Loucy (cell line): ENCODE measurements at regions not wholly inside any gene's neighbourhood (a gene's known extent, or its start where the extent isn't known, plus 50 kb on each side); places are given as distances from the start of the nearest gene placed in this dataset.

ENCODE experiments used
- H2AFZ ChIP-seq: fragments of 200-600 bp; sonication (generic); 2 replicates; pipeline ENCODE4 v1.6.0; 2016; ENCODE audit warnings: antibody characterized with exemption, mild to moderate bottlenecking, low read length, moderate library complexity
- H3F3A ChIP-seq: fragments of 200-600 bp; 2 replicates; pipeline ENCODE4 v1.6.0; 2016; ENCODE audit warnings: antibody characterized with exemption, low read depth, mild to moderate bottlenecking
- H3K27me3 ChIP-seq: fragments of 200-600 bp; sonication (generic); 2 replicates; pipeline ENCODE4 v1.6.1; 2014; ENCODE audit warnings: low read length, mild to moderate bottlenecking; ENCODE audit not compliant: insufficient read depth, poor library complexity, severe bottlenecking
- H3K36me3 ChIP-seq: fragments of 200-600 bp; sonication (generic); 2 replicates; pipeline ENCODE4 v1.6.1; 2016; ENCODE audit warnings: low read length; ENCODE audit not compliant: insufficient read depth
- H3K4me1 ChIP-seq: fragments of 200-600 bp; sonication (generic); 2 replicates; pipeline ENCODE4 v1.5.1; 2014; ENCODE audit warnings: low read length, mild to moderate bottlenecking; ENCODE audit not compliant: insufficient read depth, poor library complexity, severe bottlenecking
- H3K4me2 ChIP-seq: fragments of 200-600 bp; sonication (generic); 2 replicates; pipeline ENCODE4 v1.6.0; 2014; ENCODE audit warnings: antibody characterized with exemption, low read length, low read depth, mild to moderate bottlenecking; ENCODE audit not compliant: poor library complexity, severe bottlenecking
- H3K4me3 ChIP-seq: fragments of 200-600 bp; sonication (generic); 2 replicates; pipeline ENCODE4 v1.5.1; 2014; ENCODE audit warnings: low read length, mild to moderate bottlenecking, mixed read lengths; ENCODE audit not compliant: poor library complexity, severe bottlenecking
- H3K79me2 ChIP-seq: fragments of 200-600 bp; sonication (generic); 2 replicates; pipeline ENCODE4 v1.6.1; 2014; ENCODE audit warnings: low read length; ENCODE audit not compliant: insufficient read depth
- H3K9ac ChIP-seq: fragments of 200-600 bp; sonication (generic); 2 replicates; pipeline ENCODE4 v1.6.0; 2014; ENCODE audit warnings: mild to moderate bottlenecking, low read depth, low read length, moderate library complexity; ENCODE audit not compliant: poor library complexity, severe bottlenecking
- H3K9me2 ChIP-seq: fragments of 200-600 bp; sonication (generic); replicated peaks from 2 replicates; pipeline ENCODE4 v1.6.1; 2016; ENCODE audit warnings: low read depth, low read length, mixed read lengths
- H3K9me3 ChIP-seq: fragments of 200-600 bp; sonication (generic); 2 replicates; pipeline ENCODE4 v1.6.1; 2014; ENCODE audit warnings: mild to moderate bottlenecking, antibody characterized with exemption, low read length, low read depth; ENCODE audit not compliant: insufficient read depth
- H4K20me1 ChIP-seq: fragments of 200-600 bp; sonication (generic); 2 replicates; pipeline ENCODE4 v1.6.0; 2014; ENCODE audit warnings: antibody characterized with exemption, low read length, mild to moderate bottlenecking; ENCODE audit not compliant: insufficient read depth, poor library complexity, severe bottlenecking
- CTCF ChIP-seq: fragments of 200-600 bp; sonication (generic); conservative IDR thresholded peaks from 2 replicates; pipeline ENCODE4 v1.5.1; 2014; ENCODE audit warnings: mild to moderate bottlenecking, antibody characterized with exemption, low read length
- EZH2phosphoT487 ChIP-seq: fragments of 200-600 bp; IDR thresholded peaks from 2 replicates; pipeline ENCODE4 v1.6.1; 2018; ENCODE audit warnings: antibody characterized with exemption, mild to moderate bottlenecking, moderate library complexity, borderline replicate concordance

- no peak for TF ChIP-seq CTCF
- no peak for TF ChIP-seq EZH2phosphoT487
- H3K79me2 ChIP-seq = no peaks in the 10 kb centered on the region
These were observed 63.1 kb upstream of the PBX1 start for GRCh38 chr1:164495905-164496304.

GRCh38 chr1:164498792-164499191 is 60.2 kb upstream of the PBX1 start:
- no peak for TF ChIP-seq CTCF
- no peak for TF ChIP-seq EZH2phosphoT487

More at GRCh38 chr1:164495905-164496304, 63.1 kb upstream of the PBX1 start:
- Histone ChIP-seq H3K9ac (no peak overlapping the region), H3K4me1 (no peaks in the 10 kb centered on the region), H3K4me3 (no peak overlapping the region), H2AFZ (no peak overlapping the region), H3K36me3 (no peaks in the 10 kb centered on the region), H3K27me3 (no peaks in the 10 kb centered on the region), H3K9me2 (no peaks in the 10 kb centered on the region), H3K9me3 (no peaks in the 10 kb centered on the region), H4K20me1 (no peaks in the 10 kb centered on the region), H3F3A (no peaks in the 10 kb centered on the region), H3K4me2 (no peak overlapping the region)

DNA sequence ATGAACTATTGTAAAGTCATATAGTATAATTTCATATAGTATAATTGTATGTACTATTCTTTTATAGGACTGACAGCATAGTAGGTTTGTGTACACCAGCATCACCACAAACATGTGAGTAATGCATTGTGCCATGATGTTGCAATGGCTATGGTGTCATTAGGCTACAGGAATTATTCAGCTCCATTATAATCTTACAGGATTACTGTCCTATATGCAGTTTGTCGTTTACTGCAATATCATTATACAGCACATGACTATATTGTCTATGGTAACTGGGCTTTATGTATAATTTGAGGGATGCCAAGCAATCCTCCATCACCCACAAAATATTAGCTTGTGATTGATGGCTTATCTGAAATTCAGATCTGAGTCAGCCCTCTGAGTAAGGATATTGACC is 54.2 kb upstream of the PBX1 start:
- TF ChIP-seq EZH2phosphoT487 (no peak), CTCF (no peak)
- H3K36me3 ChIP-seq = no peaks in the 10 kb centered on the region

More at GRCh38 chr1:164498792-164499191, 60.2 kb upstream of the PBX1 start:
- Histone ChIP-seq H3K9me2 (no peaks in the 10 kb centered on the region), H3K36me3 (no peaks in the 10 kb centered on the region), H3K4me2 (no peak overlapping the region), H3K9me3 (no peaks in the 10 kb centered on the region), H3K4me3 (no peak overlapping the region), H3K27me3 (no peaks in the 10 kb centered on the region), H3F3A (no peaks in the 10 kb centered on the region), H3K79me2 (no peaks in the 10 kb centered on the region), H4K20me1 (no peaks in the 10 kb centered on the region), H3K4me1 (no peaks in the 10 kb centered on the region), H3K9ac (no peak overlapping the region), H2AFZ (no peak overlapping the region)

More for the DNA sequence above, 54.2 kb upstream of the PBX1 start:
- Histone ChIP-seq H3K9me3 (no peaks in the 10 kb centered on the region; the same call in 1 of the 2 replicates), H4K20me1 (no peaks in the 10 kb centered on the region), H3K9me2 (no peaks in the 10 kb centered on the region), H3F3A (no peaks in the 10 kb centered on the region), H2AFZ (no peak overlapping the region), H3K4me2 (no peak overlapping the region), H3K9ac (no peak overlapping the region), H3K4me3 (no peak overlapping the region), H3K4me1 (no peaks in the 10 kb centered on the region), H3K27me3 (no peaks in the 10 kb centered on the region), H3K79me2 (no peaks in the 10 kb centered on the region)
